Thyroid gland (tissue), 4 donors: ENCODE measurements at regions not wholly inside any gene's neighbourhood (a gene's known extent, or its start where the extent isn't known, plus 50 kb on each side); places are given as distances from the start of the nearest gene placed in this dataset.

Source experiments
- CTCF ChIP-seq, 6 experiments: fragments of 200-600 bp in 3 of 6; fragments of 450-650 bp in 3 of 6; sonication (generic) in 3 of 6; IDR thresholded peaks; one replicate each; pipeline ENCODE4 v1.5.1; 2016 to 2019; ENCODE audit warnings: antibody characterized with exemption in 6 of 6, mild to moderate bottlenecking in 2 of 6, inconsistent platforms in 1 of 6, moderate library complexity in 1 of 6
- POLR2A ChIP-seq, 2 donors: fragments of 450-650 bp; IDR thresholded peaks; one replicate each; pipeline ENCODE4 v1.6.1; 2017; ENCODE audit warnings: antibody characterized with exemption in 2 of 2, mild to moderate bottlenecking in 2 of 2, moderate library complexity in 1 of 2

- TF ChIP-seq CTCF (IDR thresholded peaks at IDR 0.05) (no peak), POLR2A (IDR thresholded peaks at IDR 0.05) (no peak)
Measured at GRCh38 chr12:107574691-107575090, 110.9 kb upstream of the PWP1 start.
